Endothelial cell of umbilical vein (primary cell): ENCODE measurements at regions not wholly inside any gene's neighbourhood (a gene's known extent, or its start where the extent isn't known, plus 50 kb on each side); places are given as distances from the start of the nearest gene placed in this dataset.

Experiments used
- BruUV-seq: library from RNA; stranded (reverse); fragments of 400-500 nt; replicated peaks from 2 replicates; lab custom pipeline; 2021; lab: Mats Ljungman, UMichigan
- CTCF ChIA-PET: fragments of 300-600, 350-600 bp; sonication (Branson Sonifier 250); formaldehyde crosslinking; loops from one replicate; lab custom pipeline; 2021; ENCODE audit warnings: antibody characterized with exemption, inconsistent platforms; lab: Charles Lee
- POLR2A ChIA-PET: fragments of 300-600, 350-600 bp; sonication (Branson Sonifier 250); formaldehyde crosslinking; loops from one replicate; lab custom pipeline; 2021; ENCODE audit warnings: antibody characterized with exemption, inconsistent platforms; lab: Charles Lee
- DNase-seq: peaks from one replicate; pipeline ENCODE4 v3.0.0-alpha.2; 2011; ENCODE audit warnings: low read depth, low spot score
- FAIRE-seq: peaks from 2 replicates; lab custom pipeline; 2011; peaks lifted over from hg19 to GRCh38; lab: Jason Lieb, UNC
- H2AFZ ChIP-seq: 2 replicates; pipeline ENCODE4 v1.6.0; 2012; ENCODE audit warnings: low read depth, low read length, control low read depth, inconsistent platforms
- H3K27ac ChIP-seq: 2 replicates; pipeline ENCODE4 v1.5.1; 2011; ENCODE audit warnings: low read depth, mild to moderate bottlenecking, control low read depth, low read length, moderate library complexity; ENCODE audit not compliant: insufficient read depth
- H3K27me3 ChIP-seq, 2 experiments: 2 replicates each; pipeline versions ENCODE4 v1.6.0 to v1.6.1; 2011; ENCODE audit warnings: low read length in 2 of 2, mixed read lengths in 1 of 2; ENCODE audit not compliant: control insufficient read depth in 2 of 2, insufficient read depth in 2 of 2
- H3K36me3 ChIP-seq, 2 experiments: 2 replicates in 1 of 2; 3 replicates in 1 of 2; pipeline ENCODE4 v1.5.1; 2011; ENCODE audit warnings: low read length in 2 of 2, mild to moderate bottlenecking in 1 of 2, moderate library complexity in 1 of 2; ENCODE audit not compliant: control insufficient read depth in 2 of 2, insufficient read depth in 2 of 2; ENCODE audit errors: extremely low read depth in 1 of 2
- H3K4me1 ChIP-seq: 3 replicates; pipeline ENCODE4 v1.5.1; 2011; ENCODE audit warnings: mild to moderate bottlenecking, low read length; ENCODE audit not compliant: control insufficient read depth, insufficient read depth; ENCODE audit errors: extremely low read depth
- H3K4me2 ChIP-seq: 2 replicates; pipeline ENCODE4 v1.6.1; 2011; ENCODE audit warnings: low read length, control low read depth, mixed read lengths; ENCODE audit not compliant: insufficient read depth
- H3K4me3 ChIP-seq, 3 experiments: fragments of 200-600 bp in 1 of 3; sonication (generic), shearing (Covaris generic) in 1 of 3; replicated peaks in 1 of 3; 2 replicates each; pipeline ENCODE4 v1.5.1; 2011 to 2016; ENCODE audit warnings: control low read depth in 3 of 3, low read length in 3 of 3, mild to moderate bottlenecking in 2 of 3, inconsistent platforms in 1 of 3, low read depth in 1 of 3, moderate library complexity in 1 of 3; ENCODE audit not compliant: insufficient read depth in 1 of 3
- H3K79me2 ChIP-seq: 2 replicates; pipeline ENCODE4 v1.6.0; 2012; ENCODE audit warnings: low read length, inconsistent platforms; ENCODE audit not compliant: control insufficient read depth, insufficient read depth
- H3K9ac ChIP-seq: replicated peaks from 2 replicates; pipeline ENCODE3; 2011; ENCODE audit warnings: low read length, control low read depth; ENCODE audit not compliant: insufficient read depth; ENCODE audit errors: extremely low read depth
- H3K9me1 ChIP-seq: replicated peaks from 3 replicates; pipeline ENCODE4 v1.6.0; 2011; ENCODE audit warnings: mild to moderate bottlenecking, low read length; ENCODE audit not compliant: control insufficient read depth, insufficient read depth; ENCODE audit errors: extremely low read depth
- H3K9me3 ChIP-seq: replicated peaks from 2 replicates; pipeline ENCODE4 v1.5.1; 2012; ENCODE audit warnings: low read length, inconsistent platforms; ENCODE audit not compliant: control insufficient read depth, insufficient read depth
- H4K20me1 ChIP-seq: replicated peaks from 2 replicates; pipeline ENCODE3; 2011; ENCODE audit warnings: mild to moderate bottlenecking, low read length; ENCODE audit not compliant: control insufficient read depth, insufficient read depth; ENCODE audit errors: extremely low read depth
- EZH2 ChIP-seq: IDR thresholded peaks from 2 replicates; pipeline ENCODE4 v1.6.1; 2012; ENCODE audit warnings: borderline replicate concordance, low read depth, mild to moderate bottlenecking, moderate library complexity, low read length, inconsistent platforms; ENCODE audit not compliant: severe bottlenecking
- FOS ChIP-seq: IDR thresholded peaks from 2 replicates; pipeline ENCODE4 v1.6.1; 2011; ENCODE audit warnings: mild to moderate bottlenecking, low read length, moderate library complexity, borderline replicate concordance; ENCODE audit not compliant: insufficient read depth
- GATA2 ChIP-seq: IDR thresholded peaks from 2 replicates; pipeline ENCODE4 v1.7.0; 2011; ENCODE audit warnings: low read depth, mild to moderate bottlenecking, moderate library complexity, mixed read lengths, low read length; ENCODE audit not compliant: insufficient read length, insufficient read depth
- JUN ChIP-seq: IDR thresholded peaks from 2 replicates; pipeline ENCODE4 v1.6.1; 2011; ENCODE audit warnings: borderline replicate concordance, low read depth; ENCODE audit not compliant: insufficient read length, insufficient read depth
- MAX ChIP-seq: IDR thresholded peaks from 2 replicates; pipeline ENCODE4 v1.6.1; 2011; ENCODE audit not compliant: insufficient read depth, insufficient read length
- MYC ChIP-seq: IDR thresholded peaks from one replicate; pipeline ENCODE4 v1.6.1; 2011; ENCODE audit warnings: mild to moderate bottlenecking, low read depth, low read length
- POLR2A ChIP-seq: IDR thresholded peaks from 2 replicates; pipeline ENCODE4 v1.6.1; 2012; ENCODE audit warnings: low read depth, mild to moderate bottlenecking, control low read depth, low read length
- POLR2AphosphoS5 ChIP-seq: IDR thresholded peaks from 2 replicates; pipeline ENCODE4 v1.6.1; 2012; ENCODE audit warnings: low read depth, mild to moderate bottlenecking, control low read depth, low read length, moderate library complexity; ENCODE audit not compliant: insufficient read depth
- dilution Hi-C: fragments of 300-500 bp; cut with MboI; formaldehyde crosslinking; loops from one replicate; pipeline ENCODE4 v1.15.0; 2019; ENCODE audit warnings: low sequenced_read_pairs; ENCODE audit not compliant: extremely low pct_ligation_motif_present
- intact Hi-C: fragments of 100-400 bp; cut with micrococcal nuclease; formaldehyde crosslinking; loops from one replicate; pipeline ENCODE4 v1.10.0; 2022
- TF ChIP-seq, protein P1 (sequence below), 2 donors: IDR thresholded peaks; 1 replicate in 1 of 2; 2 replicates in 1 of 2; pipeline ENCODE4 v1.5.1; 2011; ENCODE audit warnings: low read length in 2 of 2, mild to moderate bottlenecking in 2 of 2, moderate library complexity in 2 of 2, control low read depth in 1 of 2, inconsistent platforms in 1 of 2, low read depth in 1 of 2; ENCODE audit not compliant: insufficient read depth in 1 of 2; ENCODE audit errors: extremely low read depth in 1 of 2

DNA sequence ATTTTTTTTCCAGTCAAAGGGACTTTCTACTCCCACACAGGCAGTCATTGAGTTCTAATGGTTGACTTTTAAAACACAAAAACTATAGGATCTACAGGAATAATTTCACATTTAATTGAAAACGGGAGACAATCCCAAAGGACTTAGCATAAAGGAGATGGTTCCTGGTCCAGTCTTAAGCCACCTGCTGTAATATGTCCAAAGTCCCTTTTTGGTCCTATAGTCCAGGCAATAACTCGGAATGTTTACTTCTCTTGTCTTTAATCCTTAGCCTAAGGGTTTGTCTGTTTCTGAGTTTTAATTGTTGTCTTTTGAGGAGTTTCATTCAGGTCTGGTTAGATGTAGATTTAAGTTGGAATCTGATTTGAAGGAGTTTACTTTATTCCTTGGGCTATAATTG lies 184.9 kb downstream of the BAMBI start:
- Histone ChIP-seq H3K4me1 (no peaks in the 10 kb centered on the region), H4K20me1 (no peaks in the 10 kb centered on the region), H3K27ac (no peak overlapping the region), H3K9me3 (no peaks in the 10 kb centered on the region), H3K9me1 (no peaks in the 10 kb centered on the region), H3K79me2 (no peaks in the 10 kb centered on the region), H3K9ac (no peak overlapping the region), H3K4me2 (no peak overlapping the region), H3K4me3 (no peak overlapping the region), H3K36me3 (no peaks in the 10 kb centered on the region), H3K27me3 (no peaks in the 10 kb centered on the region), H2AFZ (no peak overlapping the region)
- dilution Hi-C loops (no loop called here), intact Hi-C loops (no loop called here)
- BruUV-seq: no TSS peak
- no peak for TF ChIP-seq GATA2
- TF ChIP-seq FOS: no peak
- no peak for TF ChIP-seq POLR2A
- TF ChIP-seq, protein P1, sequence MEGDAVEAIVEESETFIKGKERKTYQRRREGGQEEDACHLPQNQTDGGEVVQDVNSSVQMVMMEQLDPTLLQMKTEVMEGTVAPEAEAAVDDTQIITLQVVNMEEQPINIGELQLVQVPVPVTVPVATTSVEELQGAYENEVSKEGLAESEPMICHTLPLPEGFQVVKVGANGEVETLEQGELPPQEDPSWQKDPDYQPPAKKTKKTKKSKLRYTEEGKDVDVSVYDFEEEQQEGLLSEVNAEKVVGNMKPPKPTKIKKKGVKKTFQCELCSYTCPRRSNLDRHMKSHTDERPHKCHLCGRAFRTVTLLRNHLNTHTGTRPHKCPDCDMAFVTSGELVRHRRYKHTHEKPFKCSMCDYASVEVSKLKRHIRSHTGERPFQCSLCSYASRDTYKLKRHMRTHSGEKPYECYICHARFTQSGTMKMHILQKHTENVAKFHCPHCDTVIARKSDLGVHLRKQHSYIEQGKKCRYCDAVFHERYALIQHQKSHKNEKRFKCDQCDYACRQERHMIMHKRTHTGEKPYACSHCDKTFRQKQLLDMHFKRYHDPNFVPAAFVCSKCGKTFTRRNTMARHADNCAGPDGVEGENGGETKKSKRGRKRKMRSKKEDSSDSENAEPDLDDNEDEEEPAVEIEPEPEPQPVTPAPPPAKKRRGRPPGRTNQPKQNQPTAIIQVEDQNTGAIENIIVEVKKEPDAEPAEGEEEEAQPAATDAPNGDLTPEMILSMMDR (IDR thresholded peaks at IDR 0.05; ENCODE audit: extremely low read depth in 1 of 2, insufficient read depth in 1 of 2, low read depth in 1 of 2, low read length in 2 of 2): no peak
- TF ChIP-seq EZH2: no peak
- no peak for TF ChIP-seq MAX
- TF ChIP-seq POLR2AphosphoS5: no peak
- no peak for TF ChIP-seq JUN
- TF ChIP-seq MYC: no peak
- FAIRE-seq: no peak
- DNase-seq: no peak
- ChIA-PET POLR2A (no interaction called here), CTCF (no interaction called here)
